Neuronal stem cell (in vitro differentiated cells): ENCODE measurements at regions not wholly inside any gene's neighbourhood (a gene's known extent, or its start where the extent isn't known, plus 50 kb on each side); places are given as distances from the start of the nearest gene placed in this dataset.
"Not testable (repeated sequence)": the region's sequence is repeated elsewhere in the genome, so short reads cannot be mapped to it uniquely, and the experiment has no call there.

Source experiments
- DNase-seq: peaks from one replicate; pipeline ENCODE4 v3.0.0-alpha.2; 2013; ENCODE audit warnings: low spot score
- H2AFZ ChIP-seq: one replicate; pipeline ENCODE4 v1.6.1; 2013; ENCODE audit warnings: mild to moderate bottlenecking, low read length, inconsistent platforms
- H2AK5ac ChIP-seq: 2 replicates; pipeline ENCODE4 v1.6.1; 2013; ENCODE audit warnings: low read depth, mild to moderate bottlenecking, inconsistent platforms, low read length, moderate library complexity, mixed read lengths
- H2BK120ac ChIP-seq: 2 replicates; pipeline ENCODE4 v1.6.1; 2013; ENCODE audit warnings: low read depth, mild to moderate bottlenecking, inconsistent platforms, low read length, moderate library complexity, mixed read lengths
- H2BK12ac ChIP-seq: one replicate; pipeline ENCODE4 v1.6.1; 2013; ENCODE audit warnings: low read length, inconsistent platforms
- H2BK15ac ChIP-seq: 2 replicates; pipeline ENCODE4 v1.6.1; 2013; ENCODE audit warnings: mild to moderate bottlenecking, low read length, inconsistent platforms, mixed read lengths
- H2BK5ac ChIP-seq: one replicate; pipeline ENCODE4 v1.6.1; 2013; ENCODE audit warnings: inconsistent platforms, mild to moderate bottlenecking, low read length, moderate library complexity
- H3K14ac ChIP-seq: one replicate; pipeline ENCODE4 v1.6.1; 2013; ENCODE audit warnings: low read length, inconsistent platforms
- H3K18ac ChIP-seq: 2 replicates; pipeline ENCODE4 v1.6.1; 2013; ENCODE audit warnings: low read length, inconsistent platforms
- H3K23ac ChIP-seq: 2 replicates; pipeline ENCODE4 v1.6.1; 2013; ENCODE audit warnings: low read depth, mild to moderate bottlenecking, mixed read lengths, low read length, inconsistent platforms; ENCODE audit not compliant: poor library complexity
- H3K27ac ChIP-seq: replicated peaks from 3 replicates; pipeline ENCODE4 v1.5.1; 2013; ENCODE audit warnings: low read length, inconsistent platforms
- H3K27me3 ChIP-seq, 3 experiments: 2 replicates each; pipeline ENCODE4 v1.6.1; 2013; ENCODE audit warnings: low read length in 3 of 3, mild to moderate bottlenecking in 2 of 3, inconsistent platforms in 1 of 3, low read depth in 1 of 3, mixed read lengths in 1 of 3, moderate library complexity in 1 of 3; ENCODE audit not compliant: control insufficient read depth in 3 of 3, insufficient read depth in 3 of 3
- H3K36me3 ChIP-seq, 2 donors: replicated peaks in 1 of 2; 2 replicates each; pipeline ENCODE4 v1.6.1; 2013; ENCODE audit warnings: low read length in 2 of 2; ENCODE audit not compliant: control insufficient read depth in 2 of 2, insufficient read depth in 2 of 2
- H3K4ac ChIP-seq: 2 replicates; pipeline ENCODE4 v1.6.1; 2013; ENCODE audit warnings: inconsistent platforms, mild to moderate bottlenecking, low read length, moderate library complexity
- H3K4me1 ChIP-seq, 2 donors: 1 replicate in 1 of 2; 2 replicates in 1 of 2; pipeline ENCODE4 v1.6.1; 2013; ENCODE audit warnings: low read length in 2 of 2, low read depth in 1 of 2; ENCODE audit not compliant: control insufficient read depth in 2 of 2, insufficient read depth in 1 of 2
- H3K4me2 ChIP-seq: one replicate; pipeline ENCODE4 v1.6.1; 2013; ENCODE audit warnings: mild to moderate bottlenecking, low read length, inconsistent platforms; ENCODE audit not compliant: insufficient read depth, poor library complexity, severe bottlenecking
- H3K4me3 ChIP-seq, 2 donors: 2 replicates each; pipeline ENCODE4 v1.5.1; 2013; ENCODE audit warnings: low read length in 2 of 2, mild to moderate bottlenecking in 2 of 2, inconsistent platforms in 1 of 2, moderate library complexity in 1 of 2
- H3K79me1 ChIP-seq: one replicate; pipeline ENCODE4 v1.6.1; 2013; ENCODE audit warnings: low read depth, mild to moderate bottlenecking, inconsistent platforms, low read length, moderate library complexity
- H3K9ac ChIP-seq: one replicate; pipeline ENCODE4 v1.6.1; 2013; ENCODE audit warnings: mild to moderate bottlenecking, low read depth, low read length, inconsistent platforms; ENCODE audit not compliant: poor library complexity
- H3K9me3 ChIP-seq, 2 donors: replicated peaks in 1 of 2; 2 replicates each; pipeline versions ENCODE3 to v1.6.1; 2013; ENCODE audit warnings: low read length in 2 of 2, mild to moderate bottlenecking in 2 of 2, inconsistent platforms in 1 of 2, low read depth in 1 of 2, mixed read lengths in 1 of 2, moderate library complexity in 1 of 2; ENCODE audit not compliant: control insufficient read depth in 2 of 2, insufficient read depth in 1 of 2
- H4K8ac ChIP-seq: one replicate; pipeline ENCODE4 v1.6.1; 2013; ENCODE audit warnings: low read depth, mild to moderate bottlenecking, inconsistent platforms, low read length, moderate library complexity
- H4K91ac ChIP-seq: one replicate; pipeline ENCODE4 v1.6.1; 2013; ENCODE audit warnings: low read length, low read depth, mild to moderate bottlenecking, inconsistent platforms; ENCODE audit not compliant: poor library complexity
- WGBS, 2 donors: extraction: QIAGEN DNeasy Blood & Tissue Kit; methylation state at CpG; one replicate each; pipeline ENCODE4 v1.1.7; 2013; ENCODE audit warnings: missing lambda C conversion rate in 2 of 2, mixed read lengths in 1 of 2; ENCODE audit not compliant: insufficient read length in 2 of 2, insufficient replicate concordance in 1 of 2; ENCODE audit errors: extremely low coverage in 2 of 2; 5-methylcytosine and 5-hydroxymethylcytosine counted together

DNA sequence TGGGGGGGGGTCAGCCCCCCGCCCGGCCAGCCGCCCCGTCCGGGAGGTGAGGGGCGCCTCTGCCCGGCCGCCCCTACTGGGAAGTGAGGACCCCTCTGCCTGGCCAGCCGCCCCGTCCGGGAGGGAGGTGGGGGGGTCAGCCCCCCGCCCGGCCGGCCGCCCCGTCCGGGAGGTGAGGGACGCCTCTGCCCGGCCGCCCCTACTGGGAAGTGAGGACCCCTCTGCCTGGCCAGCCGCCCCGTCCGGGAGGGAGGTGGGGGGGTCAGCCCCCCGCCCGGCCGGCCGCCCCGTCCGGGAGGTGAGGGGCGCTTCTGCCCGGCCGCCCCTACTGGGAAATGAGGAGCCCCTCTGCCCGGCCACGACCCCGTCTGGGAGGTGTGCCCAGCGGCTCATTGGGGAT lies 210.7 kb upstream of the RPL34 start:
- H3K9ac ChIP-seq, H2BK120ac ChIP-seq, H4K8ac ChIP-seq, DNase-seq, H2AFZ ChIP-seq, H2BK12ac ChIP-seq, H3K23ac ChIP-seq, H3K27me3 ChIP-seq, H3K4me1 ChIP-seq, H2BK15ac ChIP-seq, H2AK5ac ChIP-seq, H3K4me3 ChIP-seq, H3K18ac ChIP-seq, H3K4ac ChIP-seq, H3K27ac ChIP-seq, H2BK5ac ChIP-seq, H3K4me2 ChIP-seq, H3K79me1 ChIP-seq, H3K36me3 ChIP-seq, H3K9me3 ChIP-seq, H4K91ac ChIP-seq, H3K14ac ChIP-seq: not testable (repeated sequence)
- no CpG with 5 or more reads among the region's 36 CpGs for WGBS, 2 donors

DNA sequence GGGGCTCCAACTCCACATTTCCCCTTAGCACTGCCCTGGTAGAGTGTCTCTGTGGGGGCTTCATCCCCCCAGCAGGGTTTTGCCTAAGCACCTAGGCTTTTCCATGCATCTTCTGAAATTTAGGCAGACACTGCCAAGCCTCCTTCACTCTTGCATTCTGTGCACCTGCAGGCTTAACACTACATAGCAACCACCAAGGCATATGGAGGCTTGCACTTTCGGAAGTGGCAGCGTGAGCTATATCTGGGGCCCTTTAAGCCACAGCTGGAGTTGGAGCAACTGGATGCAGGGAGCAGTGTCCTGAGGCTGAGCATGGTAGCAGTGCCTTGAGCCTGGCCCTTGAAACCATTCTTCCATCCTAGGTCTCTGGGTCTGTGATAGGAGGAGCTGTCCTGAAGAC lies 214.8 kb upstream of the RPL34 start:
- H4K91ac ChIP-seq: no peak overlapping the region
- H3K79me1 ChIP-seq: no peaks in the 10 kb centered on the region
- H3K4me1 ChIP-seq: peaks cover 0 to 1% of the 10 kb centered on the region in 2 donors
- H3K27ac ChIP-seq: no peak overlapping the region
- H3K4me2 ChIP-seq: no peak overlapping the region
- no peak overlapping the region for H3K9ac ChIP-seq
- H3K14ac ChIP-seq: no peak overlapping the region
- H3K36me3 ChIP-seq: no peaks in the 10 kb centered on the region
- H3K4me3 ChIP-seq: no peak overlapping the region
- no peak for DNase-seq
- H4K8ac ChIP-seq: no peak overlapping the region
- H2BK15ac ChIP-seq: no peak overlapping the region
- H3K9me3 ChIP-seq: no peaks in the 10 kb centered on the region
- H3K18ac ChIP-seq: no peak overlapping the region
- H3K23ac ChIP-seq: no peak overlapping the region
- H2BK120ac ChIP-seq: no peak overlapping the region
- H3K4ac ChIP-seq: no peak overlapping the region
- H2AFZ ChIP-seq: no peak overlapping the region
- no peak overlapping the region for H2BK5ac ChIP-seq
- H2BK12ac ChIP-seq: no peak overlapping the region
- no CpG with 5 or more reads among the region's 2 CpGs for WGBS, 2 donors
- no peaks in the 10 kb centered on the region for H3K27me3 ChIP-seq
- no peak overlapping the region for H2AK5ac ChIP-seq

GRCh38 chr4:108400309-108400708 lies 220.1 kb upstream of the RPL34 start:
- Histone ChIP-seq H3K4ac (no peak overlapping the region), H3K4me3 (no peak overlapping the region), H3K23ac (no peak overlapping the region), H3K9ac (no peak overlapping the region), H2AFZ (no peak overlapping the region), H2BK15ac (no peak overlapping the region), H3K4me2 (no peak overlapping the region), H3K36me3 (no peaks in the 10 kb centered on the region), H2BK5ac (no peak overlapping the region), H4K8ac (no peak overlapping the region), H3K18ac (no peak overlapping the region), H3K4me1 (peaks cover 0 to 18% of the 10 kb centered on the region in 2 donors), H2BK120ac (no peak overlapping the region), H3K14ac (no peak overlapping the region), H2BK12ac (no peak overlapping the region), H3K27ac (no peak overlapping the region), H3K79me1 (no peaks in the 10 kb centered on the region), H4K91ac (no peak overlapping the region), H3K9me3 (no peaks in the 10 kb centered on the region), H2AK5ac (no peak overlapping the region), H3K27me3 (no peaks in the 10 kb centered on the region)
- WGBS, 2 donors: no CpG with 5 or more reads among the region's 6 CpGs
- no peak for DNase-seq

DNA sequence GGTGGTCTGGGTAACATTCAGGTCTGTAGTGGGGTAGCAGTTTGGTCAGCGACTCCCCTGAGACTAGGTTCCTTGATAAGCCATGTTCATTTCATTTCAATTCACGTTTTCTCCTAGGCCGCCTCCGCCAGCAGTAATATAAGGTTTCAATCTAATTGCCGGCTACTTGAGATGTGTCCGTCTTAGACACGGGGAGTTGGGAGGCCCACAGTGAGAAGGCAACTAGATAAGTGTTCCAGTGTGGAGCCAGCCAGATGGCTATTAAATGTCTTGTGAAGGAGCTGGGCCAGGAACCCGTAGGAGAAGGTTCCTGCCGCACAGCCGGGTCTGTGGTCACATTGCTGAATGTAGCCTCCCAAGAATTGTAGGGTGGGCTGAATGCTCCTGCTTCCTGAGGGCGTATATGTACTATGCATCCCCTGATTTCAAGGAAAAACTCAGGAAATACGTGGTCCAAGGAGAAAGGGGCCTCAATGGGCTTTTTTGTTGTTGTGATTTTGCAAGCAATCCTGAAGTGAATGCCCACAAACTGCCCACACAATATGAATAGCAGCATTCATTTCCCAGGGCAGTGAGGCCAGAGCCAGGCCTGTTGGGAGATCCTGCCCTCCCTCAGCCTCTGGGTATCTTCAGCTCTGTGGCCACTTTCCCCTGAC lies 220.6 kb upstream of the RPL34 start:
- Histone ChIP-seq H3K14ac (no peak overlapping the region), H3K9ac (no peak overlapping the region), H3K23ac (no peak overlapping the region), H2AK5ac (no peak overlapping the region), H3K27ac (no peak overlapping the region), H3K27me3 (no peaks in the 10 kb centered on the region), H4K8ac (no peak overlapping the region), H3K4me2 (no peak overlapping the region), H4K91ac (no peak overlapping the region), H3K4me1 (peaks cover 0 to 19% of the 10 kb centered on the region in 2 donors), H3K79me1 (no peaks in the 10 kb centered on the region), H3K18ac (no peak overlapping the region), H3K36me3 (no peaks in the 10 kb centered on the region), H3K4ac (no peak overlapping the region), H2BK120ac (no peak overlapping the region), H3K9me3 (no peaks in the 10 kb centered on the region), H2BK5ac (no peak overlapping the region), H2BK12ac (no peak overlapping the region), H3K4me3 (no peak overlapping the region), H2AFZ (no peak overlapping the region), H2BK15ac (no peak overlapping the region)
- no CpG with 5 or more reads among the region's 12 CpGs for WGBS, 2 donors
- no peak for DNase-seq
